ENCODE measurements at regions not wholly inside any gene's neighbourhood (a gene's known extent, or its start where the extent isn't known, plus 50 kb on each side); places are given as distances from the start of the nearest gene placed in this dataset.
"Not testable (repeated sequence)": the region's sequence is repeated elsewhere in the genome, so short reads cannot be mapped to it uniquely, and the experiment has no call there.

DNA sequence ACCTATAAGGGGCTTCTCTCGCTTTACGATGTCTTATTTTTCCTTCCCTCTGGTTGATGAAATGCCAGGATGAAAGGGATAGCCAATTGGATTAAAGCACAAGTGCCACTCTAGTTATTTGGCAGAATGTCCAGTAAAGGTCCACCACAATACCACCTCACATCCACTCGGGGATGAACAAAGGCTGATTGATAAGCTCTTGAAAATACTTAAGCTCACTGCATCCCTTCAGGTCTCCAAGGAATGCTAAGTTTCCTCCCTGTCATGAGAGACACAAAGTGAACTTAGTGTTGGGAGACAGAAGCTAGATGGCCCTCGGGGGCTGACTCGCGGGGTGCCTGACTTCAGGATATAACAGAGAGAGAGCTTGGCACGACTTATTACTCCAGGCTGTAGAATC lies 185.9 kb upstream of the ZNF644 start:
- not testable (repeated sequence) for H3K36me3 ChIP-seq; H3K27ac ChIP-seq; H3K4me1 ChIP-seq (ENCODE audit: control insufficient read depth in 1 of 2, low read depth in 2 of 2); DNase-seq (ENCODE audit: low spot score); ATAC-seq (ENCODE audit: insufficient number of reproducible peaks, low FRiP score, low read depth); H3K9me3 ChIP-seq; H3K4me3 ChIP-seq; H3K27me3 ChIP-seq (replicated peaks; ENCODE audit: insufficient read depth)

DNA sequence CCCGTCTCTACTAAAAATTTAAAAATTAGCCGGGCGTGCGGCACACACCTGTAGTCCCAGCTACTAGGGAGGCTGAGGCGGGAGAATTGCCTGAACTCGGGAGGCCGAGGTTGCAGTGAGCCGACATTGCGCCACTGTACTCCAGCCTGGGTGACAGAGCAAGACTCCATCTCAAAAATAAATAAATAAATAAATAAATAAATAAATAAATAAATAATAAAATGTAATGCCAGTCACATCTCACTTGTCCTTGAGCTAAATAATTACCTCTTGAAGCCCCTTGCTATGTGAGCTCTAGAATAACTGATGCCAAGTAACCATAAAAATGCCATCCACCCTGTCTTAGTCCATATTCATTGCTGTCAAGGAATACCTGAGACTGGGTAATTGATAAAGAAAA lies 182.3 kb upstream of the ZNF644 start:
- not testable (repeated sequence) for ATAC-seq (ENCODE audit: insufficient number of reproducible peaks, low FRiP score, low read depth); H3K9me3 ChIP-seq; DNase-seq (ENCODE audit: low spot score)

DNA sequence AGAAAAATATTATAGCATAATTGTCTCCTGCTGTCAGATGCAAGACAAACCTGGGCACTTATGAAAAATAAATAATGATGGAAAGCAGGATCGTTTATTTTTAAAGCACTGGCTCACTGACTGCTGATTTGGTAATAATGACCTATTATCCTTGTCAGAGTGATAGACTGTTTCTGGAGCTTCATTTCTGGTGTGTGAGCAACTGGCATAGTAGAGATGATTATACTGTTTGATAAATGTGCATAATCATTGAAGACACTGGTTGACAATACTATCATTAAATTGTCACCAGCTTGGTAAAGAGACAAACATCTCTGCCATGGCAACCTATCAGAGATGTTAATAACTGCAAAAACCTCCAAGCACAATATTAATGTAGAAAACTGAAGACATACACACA lies 179.9 kb upstream of the ZNF644 start:
- no peaks in the 10 kb centered on the region for H3K9me3 ChIP-seq
- DNase-seq (ENCODE audit: low spot score): no peak
- TF ChIP-seq, protein P1, sequence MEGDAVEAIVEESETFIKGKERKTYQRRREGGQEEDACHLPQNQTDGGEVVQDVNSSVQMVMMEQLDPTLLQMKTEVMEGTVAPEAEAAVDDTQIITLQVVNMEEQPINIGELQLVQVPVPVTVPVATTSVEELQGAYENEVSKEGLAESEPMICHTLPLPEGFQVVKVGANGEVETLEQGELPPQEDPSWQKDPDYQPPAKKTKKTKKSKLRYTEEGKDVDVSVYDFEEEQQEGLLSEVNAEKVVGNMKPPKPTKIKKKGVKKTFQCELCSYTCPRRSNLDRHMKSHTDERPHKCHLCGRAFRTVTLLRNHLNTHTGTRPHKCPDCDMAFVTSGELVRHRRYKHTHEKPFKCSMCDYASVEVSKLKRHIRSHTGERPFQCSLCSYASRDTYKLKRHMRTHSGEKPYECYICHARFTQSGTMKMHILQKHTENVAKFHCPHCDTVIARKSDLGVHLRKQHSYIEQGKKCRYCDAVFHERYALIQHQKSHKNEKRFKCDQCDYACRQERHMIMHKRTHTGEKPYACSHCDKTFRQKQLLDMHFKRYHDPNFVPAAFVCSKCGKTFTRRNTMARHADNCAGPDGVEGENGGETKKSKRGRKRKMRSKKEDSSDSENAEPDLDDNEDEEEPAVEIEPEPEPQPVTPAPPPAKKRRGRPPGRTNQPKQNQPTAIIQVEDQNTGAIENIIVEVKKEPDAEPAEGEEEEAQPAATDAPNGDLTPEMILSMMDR (IDR thresholded peaks at IDR 0.05): no peak
- no peak overlapping the region for H3K27ac ChIP-seq
- no peak for ATAC-seq (ENCODE audit: insufficient number of reproducible peaks, low FRiP score, low read depth)
- H3K36me3 ChIP-seq: no peaks in the 10 kb centered on the region
- no peaks in the 10 kb centered on the region for H3K4me1 ChIP-seq (ENCODE audit: control insufficient read depth in 1 of 2, low read depth in 2 of 2)
- no peak overlapping the region for H3K4me3 ChIP-seq
- H3K27me3 ChIP-seq (replicated peaks; ENCODE audit: insufficient read depth): no peaks in the 10 kb centered on the region

More for the DNA sequence above, 182.3 kb upstream of the ZNF644 start:
- not testable (repeated sequence) for H3K27me3 ChIP-seq (replicated peaks; ENCODE audit: insufficient read depth); H3K27ac ChIP-seq; H3K36me3 ChIP-seq; H3K4me1 ChIP-seq (ENCODE audit: control insufficient read depth in 1 of 2, low read depth in 2 of 2); H3K4me3 ChIP-seq

DNA sequence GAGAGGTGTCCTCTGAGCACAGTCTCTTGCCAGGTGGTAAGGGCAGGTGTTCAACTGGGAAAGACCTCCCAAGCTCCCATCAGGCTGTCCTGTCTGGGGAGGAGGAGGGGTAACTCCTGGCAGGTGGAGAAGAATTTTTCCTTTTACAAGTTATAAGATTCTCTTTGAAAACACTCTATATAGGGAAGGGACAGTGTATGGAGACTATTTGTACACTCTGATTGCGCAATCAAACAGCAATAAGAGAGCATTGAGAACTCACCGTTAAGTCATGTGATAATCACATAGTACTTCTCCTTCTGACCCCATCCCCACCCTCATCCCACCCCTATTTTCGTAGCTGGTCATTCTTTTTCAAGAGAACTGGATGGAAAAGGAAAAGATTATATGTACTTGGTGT lies 179.3 kb upstream of the ZNF644 start:
- Histone ChIP-seq H3K4me1 (ENCODE audit: control insufficient read depth in 1 of 2, low read depth in 2 of 2) (no peaks in the 10 kb centered on the region), H3K36me3 (no peaks in the 10 kb centered on the region), H3K27ac (no peak overlapping the region), H3K4me3 (no peak overlapping the region), H3K27me3 (replicated peaks; ENCODE audit: insufficient read depth) (no peaks in the 10 kb centered on the region), H3K9me3 (no peaks in the 10 kb centered on the region)
- no peak for DNase-seq (ENCODE audit: low spot score)
- TF ChIP-seq, protein P1 (IDR thresholded peaks at IDR 0.05): no peak
- no peak for ATAC-seq (ENCODE audit: insufficient number of reproducible peaks, low FRiP score, low read depth)

DNA sequence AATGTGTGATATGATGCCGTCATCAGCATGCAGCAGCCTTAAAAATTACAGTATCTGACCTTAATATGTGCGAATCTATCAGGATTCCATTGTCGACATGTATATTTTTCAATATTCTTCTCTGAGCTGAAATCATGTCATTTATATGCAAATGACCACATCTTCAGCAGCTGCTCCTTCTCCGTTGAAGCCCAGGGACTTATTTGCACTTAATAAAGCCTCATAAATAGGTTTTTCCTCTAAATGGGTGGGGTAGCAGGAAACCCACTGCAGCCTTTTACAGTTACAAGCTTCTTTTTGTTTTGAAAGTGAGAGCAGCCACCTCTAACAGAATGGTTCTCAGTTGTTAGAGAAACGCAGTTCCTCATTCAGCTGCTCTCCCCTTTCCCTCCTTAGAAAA lies 178.8 kb upstream of the ZNF644 start:
- Histone ChIP-seq H3K4me1 (ENCODE audit: control insufficient read depth in 1 of 2, low read depth in 2 of 2) (no peaks in the 10 kb centered on the region), H3K9me3 (no peaks in the 10 kb centered on the region), H3K27ac (no peak overlapping the region), H3K27me3 (replicated peaks; ENCODE audit: insufficient read depth) (no peaks in the 10 kb centered on the region), H3K36me3 (no peaks in the 10 kb centered on the region), H3K4me3 (no peak overlapping the region)
- DNase-seq (ENCODE audit: low spot score): no peak
- ATAC-seq (ENCODE audit: insufficient number of reproducible peaks, low FRiP score, low read depth): no peak
- TF ChIP-seq, protein P1 (IDR thresholded peaks at IDR 0.05): no peak

DNA sequence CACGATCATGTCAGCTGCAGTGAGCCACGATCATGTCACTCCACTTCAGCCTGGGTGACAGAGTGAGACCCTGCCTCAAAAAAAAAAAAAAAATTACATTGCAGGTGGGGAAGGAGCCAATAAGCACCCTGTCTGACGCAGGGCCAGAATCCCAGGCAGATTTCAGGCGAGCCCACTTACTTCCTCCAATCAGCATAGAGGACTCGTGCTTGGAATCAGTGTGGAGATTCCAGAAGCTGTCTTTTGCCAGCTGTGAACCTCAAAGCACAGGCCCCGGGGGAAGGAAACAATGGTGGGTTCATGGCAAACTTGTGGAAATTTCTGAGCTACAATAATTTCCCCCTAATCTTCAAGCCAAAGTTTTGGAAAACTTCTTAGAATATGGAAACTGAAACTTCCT lies 178.2 kb upstream of the ZNF644 start:
- no peaks in the 10 kb centered on the region for H3K9me3 ChIP-seq
- DNase-seq (ENCODE audit: low spot score): no peak
- H3K4me1 ChIP-seq (ENCODE audit: control insufficient read depth in 1 of 2, low read depth in 2 of 2): no peaks in the 10 kb centered on the region
- no peak for ATAC-seq (ENCODE audit: insufficient number of reproducible peaks, low FRiP score, low read depth)
- no peak overlapping the region for H3K4me3 ChIP-seq
- H3K27me3 ChIP-seq (replicated peaks; ENCODE audit: insufficient read depth): no peaks in the 10 kb centered on the region
- H3K27ac ChIP-seq: no peak overlapping the region
- H3K36me3 ChIP-seq: no peaks in the 10 kb centered on the region
- TF ChIP-seq, protein P1 (IDR thresholded peaks at IDR 0.05): no peak

Measured in thoracic aorta (tissue), 2 donors.